WTC11 (cell line): ENCODE measurements at regions not wholly inside any gene's neighbourhood (a gene's known extent, or its start where the extent isn't known, plus 50 kb on each side); places are given as distances from the start of the nearest gene placed in this dataset.

Experiments used
- ATAC-seq: fragments of 200-7000 bp; cut with Tn5 transposase; 2 replicates; pipeline ENCODE4 v1.10.0; 2021; ENCODE audit warnings: mild to moderate bottlenecking, moderate library complexity
- CTCF ChIA-PET: fragments of 300-600 bp; sonication (Branson Sonifier 250); formaldehyde crosslinking; loops from one replicate; lab custom pipeline; 2021; ENCODE audit warnings: antibody characterized with exemption; lab: Charles Lee
- POLR2A ChIA-PET: fragments of 350-600 bp; sonication (Branson Sonifier 250); formaldehyde crosslinking; loops from one replicate; lab custom pipeline; 2021; ENCODE audit warnings: antibody characterized with exemption; lab: Charles Lee
- DNase-seq: peaks from one replicate; pipeline ENCODE4 v3.0.0; 2021; ENCODE audit warnings: low spot score
- H3K27ac Mint-ChIP-seq: 2 replicates; pipeline ENCODE4 v1.8.0; 2021; ENCODE audit warnings: mixed read lengths
- H3K27me3 Mint-ChIP-seq: 2 replicates; pipeline ENCODE4 v1.8.0; 2021; ENCODE audit warnings: low read depth, mild to moderate bottlenecking, moderate library complexity, mixed read lengths
- H3K36me3 Mint-ChIP-seq: 2 replicates; pipeline ENCODE4 v1.8.0; 2021; ENCODE audit warnings: mixed read lengths
- H3K4me1 Mint-ChIP-seq: 2 replicates; pipeline ENCODE4 v1.8.0; 2022; ENCODE audit warnings: mixed read lengths
- H3K4me3 Mint-ChIP-seq: 2 replicates; pipeline ENCODE4 v1.8.0; 2021; ENCODE audit warnings: mild to moderate bottlenecking, moderate library complexity, mixed read lengths
- H3K9me3 Mint-ChIP-seq: 2 replicates; pipeline ENCODE4 v1.8.0; 2021; ENCODE audit warnings: mixed read lengths
- EMX1 ChIP-seq: fragments of 250-450 bp; sonication (Bioruptor Pico); IDR thresholded peaks from 2 replicates; pipeline ENCODE4 v1.8.0; 2021; ENCODE audit warnings: mild to moderate bottlenecking
- ESRRA ChIP-seq: sonication (generic); formaldehyde crosslinking; IDR thresholded peaks from 2 replicates; pipeline ENCODE4 v1.8.1; 2022; ENCODE audit warnings: mild to moderate bottlenecking, missing genetic modification reagents, borderline replicate concordance
- GABPB1 ChIP-seq: sonication (generic); formaldehyde crosslinking; IDR thresholded peaks from 2 replicates; pipeline ENCODE4 v1.8.1; 2023; ENCODE audit warnings: mild to moderate bottlenecking, missing genetic modification reagents
- GRHL2 ChIP-seq: fragments of 250-450 bp; sonication (Bioruptor Pico); IDR thresholded peaks from 2 replicates; pipeline ENCODE4 v1.8.0; 2022; ENCODE audit warnings: mild to moderate bottlenecking, moderate library complexity; ENCODE audit not compliant: insufficient replicate concordance, severe bottlenecking
- GTF2I ChIP-seq: fragments of 250-450 bp; sonication (Bioruptor Pico); conservative IDR thresholded peaks from 2 replicates; pipeline ENCODE4 v1.4.0; 2021; ENCODE audit warnings: mild to moderate bottlenecking
- JUN ChIP-seq: sonication (generic); formaldehyde crosslinking; IDR thresholded peaks from 2 replicates; pipeline ENCODE4 v1.8.0; 2023; ENCODE audit warnings: mild to moderate bottlenecking, missing genetic modification reagents
- KAT7 ChIP-seq: sonication (generic); formaldehyde crosslinking; IDR thresholded peaks from 2 replicates; pipeline ENCODE4 v1.8.1; 2023; ENCODE audit warnings: missing genetic modification reagents, mild to moderate bottlenecking, borderline replicate concordance
- MYBL2 ChIP-seq: sonication (generic); formaldehyde crosslinking; IDR thresholded peaks from 2 replicates; pipeline ENCODE4 v1.8.1; 2023; ENCODE audit warnings: mild to moderate bottlenecking, moderate library complexity, missing genetic modification reagents
- NFATC4 ChIP-seq: fragments of 250-450 bp; sonication (Bioruptor Pico); IDR thresholded peaks from 2 replicates; pipeline ENCODE4 v1.9.0; 2021; ENCODE audit warnings: mild to moderate bottlenecking
- NFYB ChIP-seq: sonication (generic); formaldehyde crosslinking; conservative IDR thresholded peaks from 2 replicates; pipeline ENCODE4 v1.8.0; 2022; ENCODE audit warnings: low read depth, missing genetic modification reagents
- SMAD4 ChIP-seq: sonication (generic); formaldehyde crosslinking; IDR thresholded peaks from 2 replicates; pipeline ENCODE4 v1.8.0; 2022; ENCODE audit warnings: mild to moderate bottlenecking, missing genetic modification reagents
- SOX15 ChIP-seq: fragments of 250-450 bp; sonication (Bioruptor Pico); IDR thresholded peaks from 2 replicates; pipeline ENCODE4 v1.9.0; 2021; ENCODE audit warnings: mild to moderate bottlenecking
- ZNF396 ChIP-seq: fragments of 250-450 bp; sonication (Bioruptor Pico); IDR thresholded peaks from 2 replicates; pipeline ENCODE4 v1.8.0; 2021; ENCODE audit warnings: mild to moderate bottlenecking, moderate library complexity, borderline replicate concordance
- ZNF671 ChIP-seq: fragments of 250-450 bp; sonication (Bioruptor Pico); IDR thresholded peaks from 2 replicates; pipeline ENCODE4 v1.8.0; 2021; ENCODE audit warnings: mild to moderate bottlenecking
- TF ChIP-seq, protein P1 (sequence below): sonication (generic); formaldehyde crosslinking; IDR thresholded peaks from 2 replicates; pipeline ENCODE4 v1.8.0; 2023; ENCODE audit warnings: missing genetic modification reagents, mild to moderate bottlenecking, borderline replicate concordance
- TF ChIP-seq, protein P2 (sequence below): sonication (generic); formaldehyde crosslinking; IDR thresholded peaks from 2 replicates; pipeline ENCODE4 v1.8.0; 2023; ENCODE audit warnings: missing genetic modification reagents
- TF ChIP-seq, protein P3 (sequence below): sonication (generic); formaldehyde crosslinking; IDR thresholded peaks from 2 replicates; pipeline ENCODE4 v1.8.0; 2023; ENCODE audit warnings: mild to moderate bottlenecking, missing genetic modification reagents
- TF ChIP-seq, protein P4 (sequence below): sonication (generic); formaldehyde crosslinking; IDR thresholded peaks from 2 replicates; pipeline ENCODE4 v1.8.1; 2022; ENCODE audit warnings: missing genetic modification reagents, borderline replicate concordance

DNA sequence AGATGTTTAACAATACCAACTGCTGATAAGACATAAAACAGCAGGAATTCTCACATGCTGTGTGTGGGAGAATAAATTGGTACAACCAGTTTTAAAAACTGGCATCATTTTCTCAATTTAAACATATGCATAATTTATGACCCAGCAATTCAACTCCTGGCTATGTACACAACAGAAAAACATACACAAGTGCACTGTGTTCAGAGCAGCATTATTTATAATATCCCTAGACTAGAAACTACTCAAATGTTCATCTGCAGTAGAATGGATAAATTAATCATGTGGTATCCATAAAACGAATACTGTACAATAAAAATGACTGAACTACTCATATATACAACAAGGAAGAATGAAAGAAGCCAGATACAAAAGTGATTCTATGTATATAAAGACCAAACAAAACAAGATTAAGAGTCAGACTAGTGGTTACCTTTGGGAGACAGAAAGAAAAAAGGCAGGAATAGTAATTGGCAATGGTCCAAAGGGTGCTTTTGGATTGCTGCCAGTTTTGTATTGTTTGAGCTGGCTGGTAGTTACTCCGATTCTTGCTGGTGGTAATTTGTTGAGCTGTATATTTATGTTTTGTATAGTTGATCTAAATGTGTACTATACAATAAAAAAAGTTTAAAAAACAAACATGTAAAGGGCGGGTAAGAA lies 306.0 kb downstream of the TFEC start:
- TF ChIP-seq, protein P1, sequence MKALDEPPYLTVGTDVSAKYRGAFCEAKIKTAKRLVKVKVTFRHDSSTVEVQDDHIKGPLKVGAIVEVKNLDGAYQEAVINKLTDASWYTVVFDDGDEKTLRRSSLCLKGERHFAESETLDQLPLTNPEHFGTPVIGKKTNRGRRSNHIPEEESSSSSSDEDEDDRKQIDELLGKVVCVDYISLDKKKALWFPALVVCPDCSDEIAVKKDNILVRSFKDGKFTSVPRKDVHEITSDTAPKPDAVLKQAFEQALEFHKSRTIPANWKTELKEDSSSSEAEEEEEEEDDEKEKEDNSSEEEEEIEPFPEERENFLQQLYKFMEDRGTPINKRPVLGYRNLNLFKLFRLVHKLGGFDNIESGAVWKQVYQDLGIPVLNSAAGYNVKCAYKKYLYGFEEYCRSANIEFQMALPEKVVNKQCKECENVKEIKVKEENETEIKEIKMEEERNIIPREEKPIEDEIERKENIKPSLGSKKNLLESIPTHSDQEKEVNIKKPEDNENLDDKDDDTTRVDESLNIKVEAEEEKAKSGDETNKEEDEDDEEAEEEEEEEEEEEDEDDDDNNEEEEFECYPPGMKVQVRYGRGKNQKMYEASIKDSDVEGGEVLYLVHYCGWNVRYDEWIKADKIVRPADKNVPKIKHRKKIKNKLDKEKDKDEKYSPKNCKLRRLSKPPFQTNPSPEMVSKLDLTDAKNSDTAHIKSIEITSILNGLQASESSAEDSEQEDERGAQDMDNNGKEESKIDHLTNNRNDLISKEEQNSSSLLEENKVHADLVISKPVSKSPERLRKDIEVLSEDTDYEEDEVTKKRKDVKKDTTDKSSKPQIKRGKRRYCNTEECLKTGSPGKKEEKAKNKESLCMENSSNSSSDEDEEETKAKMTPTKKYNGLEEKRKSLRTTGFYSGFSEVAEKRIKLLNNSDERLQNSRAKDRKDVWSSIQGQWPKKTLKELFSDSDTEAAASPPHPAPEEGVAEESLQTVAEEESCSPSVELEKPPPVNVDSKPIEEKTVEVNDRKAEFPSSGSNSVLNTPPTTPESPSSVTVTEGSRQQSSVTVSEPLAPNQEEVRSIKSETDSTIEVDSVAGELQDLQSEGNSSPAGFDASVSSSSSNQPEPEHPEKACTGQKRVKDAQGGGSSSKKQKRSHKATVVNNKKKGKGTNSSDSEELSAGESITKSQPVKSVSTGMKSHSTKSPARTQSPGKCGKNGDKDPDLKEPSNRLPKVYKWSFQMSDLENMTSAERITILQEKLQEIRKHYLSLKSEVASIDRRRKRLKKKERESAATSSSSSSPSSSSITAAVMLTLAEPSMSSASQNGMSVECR (CRISPR knock-in tag): no peak
- TF ChIP-seq GRHL2 (CRISPR knock-in tag) (no peak), SOX15 (no peak), MYBL2 (CRISPR knock-in tag) (no peak), GTF2I (CRISPR knock-in tag) (no peak), KAT7 (no peak), ZNF396 (CRISPR knock-in tag) (no peak), ZNF671 (no peak), SMAD4 (CRISPR knock-in tag) (no peak), GABPB1 (CRISPR knock-in tag) (no peak), JUN (CRISPR knock-in tag) (no peak), NFATC4 (no peak), EMX1 (CRISPR knock-in tag) (no peak), NFYB (no peak), ESRRA (CRISPR knock-in tag) (no peak)
- TF ChIP-seq, protein P2, sequence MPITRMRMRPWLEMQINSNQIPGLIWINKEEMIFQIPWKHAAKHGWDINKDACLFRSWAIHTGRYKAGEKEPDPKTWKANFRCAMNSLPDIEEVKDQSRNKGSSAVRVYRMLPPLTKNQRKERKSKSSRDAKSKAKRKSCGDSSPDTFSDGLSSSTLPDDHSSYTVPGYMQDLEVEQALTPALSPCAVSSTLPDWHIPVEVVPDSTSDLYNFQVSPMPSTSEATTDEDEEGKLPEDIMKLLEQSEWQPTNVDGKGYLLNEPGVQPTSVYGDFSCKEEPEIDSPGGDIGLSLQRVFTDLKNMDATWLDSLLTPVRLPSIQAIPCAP (CRISPR knock-in tag): no peak
- TF ChIP-seq, protein P3, sequence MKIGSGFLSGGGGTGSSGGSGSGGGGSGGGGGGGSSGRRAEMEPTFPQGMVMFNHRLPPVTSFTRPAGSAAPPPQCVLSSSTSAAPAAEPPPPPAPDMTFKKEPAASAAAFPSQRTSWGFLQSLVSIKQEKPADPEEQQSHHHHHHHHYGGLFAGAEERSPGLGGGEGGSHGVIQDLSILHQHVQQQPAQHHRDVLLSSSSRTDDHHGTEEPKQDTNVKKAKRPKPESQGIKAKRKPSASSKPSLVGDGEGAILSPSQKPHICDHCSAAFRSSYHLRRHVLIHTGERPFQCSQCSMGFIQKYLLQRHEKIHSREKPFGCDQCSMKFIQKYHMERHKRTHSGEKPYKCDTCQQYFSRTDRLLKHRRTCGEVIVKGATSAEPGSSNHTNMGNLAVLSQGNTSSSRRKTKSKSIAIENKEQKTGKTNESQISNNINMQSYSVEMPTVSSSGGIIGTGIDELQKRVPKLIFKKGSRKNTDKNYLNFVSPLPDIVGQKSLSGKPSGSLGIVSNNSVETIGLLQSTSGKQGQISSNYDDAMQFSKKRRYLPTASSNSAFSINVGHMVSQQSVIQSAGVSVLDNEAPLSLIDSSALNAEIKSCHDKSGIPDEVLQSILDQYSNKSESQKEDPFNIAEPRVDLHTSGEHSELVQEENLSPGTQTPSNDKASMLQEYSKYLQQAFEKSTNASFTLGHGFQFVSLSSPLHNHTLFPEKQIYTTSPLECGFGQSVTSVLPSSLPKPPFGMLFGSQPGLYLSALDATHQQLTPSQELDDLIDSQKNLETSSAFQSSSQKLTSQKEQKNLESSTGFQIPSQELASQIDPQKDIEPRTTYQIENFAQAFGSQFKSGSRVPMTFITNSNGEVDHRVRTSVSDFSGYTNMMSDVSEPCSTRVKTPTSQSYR (CRISPR knock-in tag): no peak
- TF ChIP-seq, protein P4, sequence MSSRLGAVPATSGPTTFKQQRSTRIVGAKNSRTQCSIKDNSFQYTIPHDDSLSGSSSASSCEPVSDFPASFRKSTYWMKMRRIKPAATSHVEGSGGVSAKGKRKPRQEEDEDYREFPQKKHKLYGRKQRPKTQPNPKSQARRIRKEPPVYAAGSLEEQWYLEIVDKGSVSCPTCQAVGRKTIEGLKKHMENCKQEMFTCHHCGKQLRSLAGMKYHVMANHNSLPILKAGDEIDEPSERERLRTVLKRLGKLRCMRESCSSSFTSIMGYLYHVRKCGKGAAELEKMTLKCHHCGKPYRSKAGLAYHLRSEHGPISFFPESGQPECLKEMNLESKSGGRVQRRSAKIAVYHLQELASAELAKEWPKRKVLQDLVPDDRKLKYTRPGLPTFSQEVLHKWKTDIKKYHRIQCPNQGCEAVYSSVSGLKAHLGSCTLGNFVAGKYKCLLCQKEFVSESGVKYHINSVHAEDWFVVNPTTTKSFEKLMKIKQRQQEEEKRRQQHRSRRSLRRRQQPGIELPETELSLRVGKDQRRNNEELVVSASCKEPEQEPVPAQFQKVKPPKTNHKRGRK (CRISPR knock-in tag): no peak
- H3K27ac Mint-ChIP-seq: no peak overlapping the region
- H3K4me3 Mint-ChIP-seq: no peak overlapping the region
- ATAC-seq: no peak
- H3K4me1 Mint-ChIP-seq: peaks cover 19% of the 10 kb centered on the region
- DNase-seq: no peak
- ChIA-PET CTCF (no interaction called here), POLR2A (no interaction called here)
- H3K27me3 Mint-ChIP-seq: no peaks in the 10 kb centered on the region
- no peaks in the 10 kb centered on the region for H3K36me3 Mint-ChIP-seq
- H3K9me3 Mint-ChIP-seq: no peaks in the 10 kb centered on the region
